ENCODE measurements at regions not wholly inside any gene's neighbourhood (a gene's known extent, or its start where the extent isn't known, plus 50 kb on each side); places are given as distances from the start of the nearest gene placed in this dataset.
"Not testable (repeated sequence)": the region's sequence is repeated elsewhere in the genome, so short reads cannot be mapped to it uniquely, and the experiment has no call there.

DNA sequence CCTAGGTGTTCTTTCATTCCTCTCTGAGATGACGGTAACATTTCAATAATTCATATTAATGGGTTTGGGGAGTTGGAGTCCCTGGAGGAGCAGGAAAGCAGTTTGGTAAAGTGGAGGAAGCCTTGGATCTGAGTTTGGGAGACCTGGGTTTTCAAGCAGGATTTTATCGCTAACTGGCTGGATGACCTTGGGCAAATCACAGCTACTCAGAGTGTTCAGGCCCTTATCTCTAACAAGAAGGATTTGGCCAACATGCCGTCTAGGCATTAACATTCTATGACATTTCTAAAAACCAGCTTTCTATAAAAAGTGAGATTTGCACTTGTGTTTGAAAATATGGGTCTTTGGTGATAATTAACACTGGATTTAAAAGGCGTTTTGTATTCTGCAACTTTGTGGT is 59.7 kb upstream of the MEX3C start:
- no peaks in the 10 kb centered on the region for H3K36me3 ChIP-seq
- no peak for DNase-seq (ENCODE audit: low spot score)
- H3K4me3 ChIP-seq = no peak overlapping the region
- no peaks in the 10 kb centered on the region for H3K27me3 ChIP-seq
- TF ChIP-seq CTCF (IDR thresholded peaks at IDR 0.05) = no peak
- H3K27ac ChIP-seq = no peak overlapping the region
- H3K9me3 ChIP-seq = no peaks in the 10 kb centered on the region
- H3K4me1 ChIP-seq = no peaks in the 10 kb centered on the region

DNA sequence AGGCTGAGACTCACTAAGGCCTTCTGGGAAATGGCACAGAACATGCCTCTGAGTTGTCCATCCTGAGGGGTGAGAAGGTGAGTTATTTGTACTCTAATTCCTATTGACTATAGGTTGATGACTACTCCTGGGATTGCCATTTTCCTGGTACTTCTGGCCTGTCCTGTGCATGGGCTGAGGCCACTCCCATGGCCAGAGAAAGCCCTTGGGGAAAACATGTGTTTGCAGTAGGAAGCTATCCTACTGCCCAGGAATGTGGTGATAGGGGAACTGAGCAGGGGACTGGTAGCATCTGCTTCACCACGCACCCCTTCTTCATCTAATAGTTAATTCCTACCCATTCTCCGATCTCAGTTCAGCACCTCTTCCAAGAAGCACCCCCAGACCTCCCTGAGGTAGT is 62.6 kb upstream of the MEX3C start:
- Histone ChIP-seq H3K4me1 (no peaks in the 10 kb centered on the region), H3K27ac (no peak overlapping the region), H3K4me3 (no peak overlapping the region), H3K9me3 (no peaks in the 10 kb centered on the region), H3K27me3 (no peaks in the 10 kb centered on the region), H3K36me3 (no peaks in the 10 kb centered on the region)
- DNase-seq (ENCODE audit: low spot score) = no peak
- TF ChIP-seq CTCF (IDR thresholded peaks at IDR 0.05) = no peak

DNA sequence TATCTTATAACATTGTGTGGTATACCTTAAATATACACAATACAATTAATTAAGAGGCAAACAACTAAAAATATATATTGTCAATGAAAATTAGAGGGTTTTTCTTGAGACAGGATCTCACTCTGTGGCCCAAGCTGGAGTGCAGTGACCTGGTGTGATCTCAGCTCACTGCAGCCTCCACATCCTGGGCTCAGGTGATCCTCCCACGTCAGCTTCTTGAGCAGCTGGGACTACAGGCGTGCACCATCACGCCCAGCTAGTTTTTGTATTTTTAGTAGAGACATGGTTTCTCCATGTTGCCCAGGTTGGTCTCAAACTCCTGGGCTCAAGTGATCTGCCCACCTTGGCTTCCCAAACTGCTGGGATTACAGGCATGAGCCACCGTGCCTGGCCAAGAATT is 68.6 kb upstream of the MEX3C start:
- H3K4me1 ChIP-seq; DNase-seq (ENCODE audit: low spot score); H3K9me3 ChIP-seq; H3K27ac ChIP-seq; H3K4me3 ChIP-seq; H3K36me3 ChIP-seq; H3K27me3 ChIP-seq: not testable (repeated sequence)

DNA sequence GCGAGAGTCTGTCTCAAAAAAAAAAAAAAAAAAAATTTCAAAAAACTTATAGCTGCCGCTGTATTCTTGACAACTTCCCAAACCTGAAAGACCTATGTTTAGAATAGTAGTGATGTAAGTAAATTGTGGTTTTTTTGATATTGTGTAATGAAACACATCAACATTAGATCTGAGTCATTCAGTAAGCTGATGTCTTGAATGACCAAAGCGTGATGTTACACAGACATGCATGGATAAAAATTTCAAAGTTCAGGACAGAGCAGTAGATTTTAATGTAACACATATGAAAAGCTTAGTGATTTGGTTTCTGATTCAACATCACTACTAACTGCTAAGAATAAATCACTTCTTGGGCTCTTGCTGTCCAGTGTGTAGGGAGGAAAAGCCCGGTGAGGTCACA is 69.3 kb upstream of the MEX3C start:
- TF ChIP-seq CTCF (IDR thresholded peaks at IDR 0.05) = no peak
- H3K27me3 ChIP-seq = no peaks in the 10 kb centered on the region
- H3K4me3 ChIP-seq = no peak overlapping the region
- no peaks in the 10 kb centered on the region for H3K4me1 ChIP-seq
- no peaks in the 10 kb centered on the region for H3K36me3 ChIP-seq
- H3K9me3 ChIP-seq = no peaks in the 10 kb centered on the region
- H3K27ac ChIP-seq = no peak overlapping the region
- DNase-seq (ENCODE audit: low spot score) = no peak

DNA sequence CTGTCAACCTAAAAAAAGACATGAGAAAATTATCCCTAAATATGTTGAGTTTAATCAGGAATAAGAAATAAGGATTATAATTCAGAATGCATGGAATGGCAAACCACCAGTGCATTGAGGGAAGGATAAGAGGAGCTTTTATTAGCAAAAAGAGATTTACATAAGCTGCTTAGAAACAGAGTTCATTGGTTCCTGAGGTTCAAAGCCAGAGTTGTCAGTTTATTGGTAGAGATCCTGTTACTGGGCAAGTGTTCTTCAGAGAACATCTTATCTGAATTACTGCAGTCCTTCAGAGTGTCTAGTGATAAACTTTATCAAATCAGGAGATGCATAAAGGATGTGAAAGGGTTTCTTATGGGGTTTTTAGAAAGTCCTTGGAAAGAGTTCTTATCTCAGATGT is 76.0 kb upstream of the MEX3C start:
- no peak for DNase-seq (ENCODE audit: low spot score)
- H3K36me3 ChIP-seq = no peaks in the 10 kb centered on the region
- no peaks in the 10 kb centered on the region for H3K27me3 ChIP-seq
- no peak for TF ChIP-seq CTCF (IDR thresholded peaks at IDR 0.05)
- no peak overlapping the region for H3K4me3 ChIP-seq
- no peak overlapping the region for H3K27ac ChIP-seq
- H3K9me3 ChIP-seq = no peaks in the 10 kb centered on the region
- H3K4me1 ChIP-seq = no peaks in the 10 kb centered on the region

GRCh38 chr18:51275712-51276476 is 78.4 kb upstream of the MEX3C start:
- TF ChIP-seq CTCF (IDR thresholded peaks at IDR 0.05) = no peak
- Histone ChIP-seq H3K9me3 (no peaks in the 10 kb centered on the region), H3K4me1 (no peaks in the 10 kb centered on the region), H3K36me3 (no peaks in the 10 kb centered on the region), H3K4me3 (no peak overlapping the region), H3K27ac (no peak overlapping the region), H3K27me3 (no peaks in the 10 kb centered on the region)
- no peak for DNase-seq (ENCODE audit: low spot score)
